ENCODE measurements at regions not wholly inside any gene's neighbourhood (a gene's known extent, or its start where the extent isn't known, plus 50 kb on each side); places are given as distances from the start of the nearest gene placed in this dataset.

GRCh38 chr3:18808429-18808828 lies 339.9 kb upstream of the KCNH8 start:
- no peak for TF ChIP-seq GATA2 (IDR thresholded peaks at IDR 0.05; ENCODE audit: low read depth, low read length)
- no peak for TF ChIP-seq GATA3 (IDR thresholded peaks at IDR 0.05; ENCODE audit: low read depth, low read length)

GRCh38 chr3:18807593-18807992 lies 340.7 kb upstream of the KCNH8 start:
- TF ChIP-seq GATA2 (IDR thresholded peaks at IDR 0.05; ENCODE audit: low read depth, low read length): no peak
- TF ChIP-seq GATA3 (IDR thresholded peaks at IDR 0.05; ENCODE audit: low read depth, low read length): no peak

- TF ChIP-seq GATA2 (IDR thresholded peaks at IDR 0.05; ENCODE audit: low read depth, low read length) (no peak), GATA3 (IDR thresholded peaks at IDR 0.05; ENCODE audit: low read depth, low read length) (no peak)
These were observed 341.7 kb upstream of the KCNH8 start for GRCh38 chr3:18806633-18807032.

- TF ChIP-seq GATA3 (IDR thresholded peaks at IDR 0.05; ENCODE audit: low read depth, low read length) (no peak), GATA2 (IDR thresholded peaks at IDR 0.05; ENCODE audit: low read depth, low read length) (no peak)
These were observed 350.9 kb upstream of the KCNH8 start for GRCh38 chr3:18797378-18797777.

- TF ChIP-seq GATA2 (IDR thresholded peaks at IDR 0.05; ENCODE audit: low read depth, low read length): no peak
- no peak for TF ChIP-seq GATA3 (IDR thresholded peaks at IDR 0.05; ENCODE audit: low read depth, low read length)
These were observed 353.2 kb upstream of the KCNH8 start for GRCh38 chr3:18795078-18795477.

- TF ChIP-seq GATA2 (IDR thresholded peaks at IDR 0.05; ENCODE audit: low read depth, low read length): no peak
- TF ChIP-seq GATA3 (IDR thresholded peaks at IDR 0.05; ENCODE audit: low read depth, low read length): no peak
These were observed 356.6 kb upstream of the KCNH8 start for GRCh38 chr3:18791752-18792151.

GRCh38 chr3:18791182-18791581 lies 357.1 kb upstream of the KCNH8 start:
- no peak for TF ChIP-seq GATA2 (IDR thresholded peaks at IDR 0.05; ENCODE audit: low read depth, low read length)
- no peak for TF ChIP-seq GATA3 (IDR thresholded peaks at IDR 0.05; ENCODE audit: low read depth, low read length)

- TF ChIP-seq GATA3 (IDR thresholded peaks at IDR 0.05; ENCODE audit: low read depth, low read length) (no peak), GATA2 (IDR thresholded peaks at IDR 0.05; ENCODE audit: low read depth, low read length) (no peak)
These were observed 357.9 kb upstream of the KCNH8 start for GRCh38 chr3:18790384-18790783.

GRCh38 chr3:18789734-18790133 lies 358.6 kb upstream of the KCNH8 start:
- TF ChIP-seq GATA3 (IDR thresholded peaks at IDR 0.05; ENCODE audit: low read depth, low read length) (no peak), GATA2 (IDR thresholded peaks at IDR 0.05; ENCODE audit: low read depth, low read length) (no peak)

GRCh38 chr3:18787441-18787840 lies 360.9 kb upstream of the KCNH8 start:
- no peak for TF ChIP-seq GATA2 (IDR thresholded peaks at IDR 0.05; ENCODE audit: low read depth, low read length)
- no peak for TF ChIP-seq GATA3 (IDR thresholded peaks at IDR 0.05; ENCODE audit: low read depth, low read length)

- no peak for TF ChIP-seq GATA3 (IDR thresholded peaks at IDR 0.05; ENCODE audit: low read depth, low read length)
- TF ChIP-seq GATA2 (IDR thresholded peaks at IDR 0.05; ENCODE audit: low read depth, low read length): no peak
These were observed 361.5 kb upstream of the KCNH8 start for GRCh38 chr3:18786650-18787323.

GRCh38 chr3:18782191-18782590 lies 357.1 kb upstream of the SATB1 start:
- TF ChIP-seq GATA2 (IDR thresholded peaks at IDR 0.05; ENCODE audit: low read depth, low read length) (no peak), GATA3 (IDR thresholded peaks at IDR 0.05; ENCODE audit: low read depth, low read length) (no peak)

GRCh38 chr3:18780959-18781358 lies 355.8 kb upstream of the SATB1 start:
- no peak for TF ChIP-seq GATA3 (IDR thresholded peaks at IDR 0.05; ENCODE audit: low read depth, low read length)
- no peak for TF ChIP-seq GATA2 (IDR thresholded peaks at IDR 0.05; ENCODE audit: low read depth, low read length)

- TF ChIP-seq GATA2 (IDR thresholded peaks at IDR 0.05; ENCODE audit: low read depth, low read length): no peak
- no peak for TF ChIP-seq GATA3 (IDR thresholded peaks at IDR 0.05; ENCODE audit: low read depth, low read length)
These were observed 354.6 kb upstream of the SATB1 start for GRCh38 chr3:18779704-18780103.

- no peak for TF ChIP-seq GATA2 (IDR thresholded peaks at IDR 0.05; ENCODE audit: low read depth, low read length)
- no peak for TF ChIP-seq GATA3 (IDR thresholded peaks at IDR 0.05; ENCODE audit: low read depth, low read length)
These were observed 353.5 kb upstream of the SATB1 start for GRCh38 chr3:18778598-18778997.

GRCh38 chr3:18778094-18778493 lies 353.0 kb upstream of the SATB1 start:
- TF ChIP-seq GATA2 (IDR thresholded peaks at IDR 0.05; ENCODE audit: low read depth, low read length) (no peak), GATA3 (IDR thresholded peaks at IDR 0.05; ENCODE audit: low read depth, low read length) (no peak)

All from SH-SY5Y (cell line).